GM21825 (cell line): ENCODE measurements at regions not wholly inside any gene's neighbourhood (a gene's known extent, or its start where the extent isn't known, plus 50 kb on each side); places are given as distances from the start of the nearest gene placed in this dataset.

Source experiments
- ATAC-seq: cut with Tn5 transposase; IDR thresholded peaks from one replicate; pipeline ENCODE4 v1.9.1; 2021; ENCODE audit warnings: mild to moderate bottlenecking, moderate library complexity; ENCODE audit not compliant: unreplicated experiment

DNA sequence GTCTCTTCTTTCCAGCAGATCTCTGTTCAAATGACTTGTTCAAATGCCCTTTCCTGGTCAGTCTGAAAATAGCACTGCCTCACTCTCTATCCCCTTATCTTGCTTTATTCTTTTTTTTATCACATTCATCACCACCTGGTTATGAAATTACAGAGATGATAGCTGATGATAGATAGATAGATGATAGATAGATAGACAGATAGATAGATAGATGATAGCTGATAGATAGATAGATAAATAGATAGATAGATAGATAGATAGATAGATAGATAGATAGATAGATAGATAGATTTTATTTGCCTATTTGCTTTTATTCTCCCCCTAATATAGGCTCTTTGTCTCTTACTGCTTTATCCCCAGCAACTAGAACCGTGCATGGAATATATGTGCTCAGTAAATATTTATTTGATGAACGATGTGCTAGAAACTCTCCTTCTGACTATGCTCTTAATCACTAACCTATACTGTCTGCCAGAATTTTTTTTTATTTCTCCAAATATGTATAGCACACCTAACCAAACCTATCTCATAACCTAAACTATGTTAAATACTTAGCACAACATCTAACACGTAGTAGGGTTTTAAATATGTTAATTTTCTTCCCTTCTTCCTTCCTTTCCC lies 372.8 kb upstream of the DUSP10 start:
- ATAC-seq: no peak

DNA sequence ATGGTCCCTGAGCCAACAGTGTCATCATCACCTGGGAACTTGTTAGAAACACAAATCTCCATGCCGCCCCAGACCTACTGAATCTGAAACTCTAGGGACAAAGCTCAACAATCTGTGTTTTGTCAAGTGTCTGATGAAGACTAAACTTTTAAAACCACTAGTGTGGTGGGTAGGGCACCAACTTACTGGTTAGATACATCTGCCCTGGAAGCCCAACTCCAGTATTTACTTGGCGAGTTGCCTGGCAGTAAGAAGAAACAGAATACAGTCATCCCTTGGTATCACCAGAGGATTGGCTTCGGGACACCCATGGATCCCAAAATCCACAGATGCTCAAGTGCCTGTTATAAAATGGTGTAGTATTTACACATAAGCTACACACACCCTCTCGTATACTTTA lies 367.9 kb upstream of the DUSP10 start:
- ATAC-seq: no peak

- ATAC-seq: no peak
Observed at GRCh38 chr1:222107975-222108374, 366.1 kb upstream of the DUSP10 start.

GRCh38 chr1:222107267-222107666 lies 365.4 kb upstream of the DUSP10 start:
- no peak for ATAC-seq

- ATAC-seq: no peak
Observed at GRCh38 chr1:222106377-222106776, 364.5 kb upstream of the DUSP10 start.

GRCh38 chr1:222105861-222106260 lies 364.0 kb upstream of the DUSP10 start:
- ATAC-seq: no peak

GRCh38 chr1:222105393-222105737 lies 363.5 kb upstream of the DUSP10 start:
- ATAC-seq: no peak

DNA sequence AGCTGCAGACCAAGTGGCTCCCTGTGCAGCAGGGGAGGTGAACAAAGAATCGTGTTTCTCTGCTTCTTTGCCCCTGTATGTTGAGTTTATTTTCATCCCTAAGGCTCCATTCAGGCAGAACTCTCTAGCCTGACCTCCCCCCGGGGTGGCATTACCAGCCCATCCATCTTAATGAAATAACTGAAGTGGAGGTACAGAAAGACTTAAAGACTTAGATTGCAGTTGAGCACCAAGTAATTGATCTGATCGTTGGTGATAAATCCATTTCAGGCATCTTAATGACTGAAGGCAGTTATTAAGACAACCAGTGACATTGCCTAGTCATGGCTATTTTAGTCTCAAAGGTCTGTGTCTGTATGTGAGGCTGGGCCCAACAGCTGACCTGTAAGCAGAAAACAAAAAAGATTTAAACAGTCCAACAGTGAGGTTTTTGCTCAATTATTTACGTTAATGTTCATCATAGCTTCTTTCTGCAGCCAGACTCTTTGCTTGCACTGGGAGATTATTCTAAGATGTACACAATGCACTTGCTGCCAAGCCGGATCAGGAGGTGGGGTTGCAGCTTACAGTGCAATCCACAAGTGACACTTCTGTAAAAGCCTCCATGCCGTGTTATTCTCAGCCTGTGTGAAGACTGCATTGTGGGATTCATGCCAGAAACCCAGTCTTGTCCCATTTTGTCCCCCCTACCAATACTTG lies 363.0 kb upstream of the DUSP10 start:
- ATAC-seq: no peak

DNA sequence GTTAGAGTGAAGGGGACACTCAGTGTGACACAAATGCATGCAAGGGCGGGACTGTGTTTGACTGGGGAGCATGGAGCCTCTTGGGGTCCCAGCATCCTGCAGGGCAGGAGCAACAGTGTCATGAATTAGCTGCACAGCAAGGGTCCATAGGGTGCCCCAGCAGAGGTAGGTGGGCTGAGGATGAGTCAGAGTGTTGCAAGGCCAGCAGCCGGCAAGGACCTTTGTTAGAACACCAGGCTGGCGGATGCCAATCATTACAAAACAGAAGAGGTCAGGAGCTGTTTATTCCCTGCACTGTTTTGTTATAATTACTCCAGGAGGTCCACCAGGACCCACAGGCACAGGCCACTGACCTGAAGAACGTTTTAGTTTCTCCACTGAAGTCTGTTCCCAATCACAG lies 362.2 kb upstream of the DUSP10 start:
- ATAC-seq: no peak

GRCh38 chr1:222099746-222100145 lies 357.9 kb upstream of the DUSP10 start:
- ATAC-seq: no peak

DNA sequence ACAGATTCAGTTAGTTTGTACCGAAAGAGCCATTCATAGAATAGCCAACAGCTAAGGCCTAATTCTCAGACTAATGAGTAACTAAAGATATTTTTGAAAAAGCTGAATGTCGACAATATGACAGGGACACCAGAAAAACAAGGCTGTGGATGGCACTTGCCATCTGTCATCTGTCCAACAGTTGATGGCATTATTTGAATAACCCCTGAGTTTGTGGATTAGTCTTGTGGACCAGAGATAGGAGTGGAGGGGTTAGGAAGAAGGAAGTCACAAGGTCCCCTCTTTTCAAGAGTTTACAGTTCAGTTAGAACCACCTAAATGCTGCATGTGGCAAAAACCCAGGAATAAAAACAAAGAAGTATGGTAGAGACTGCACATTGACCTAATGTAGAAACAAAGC lies 356.5 kb upstream of the DUSP10 start:
- no peak for ATAC-seq

- no peak for ATAC-seq
Observed at GRCh38 chr1:222097588-222097987, 355.7 kb upstream of the DUSP10 start.

- no peak for ATAC-seq
Observed at GRCh38 chr1:222096883-222097282, 355.0 kb upstream of the DUSP10 start.

GRCh38 chr1:222096476-222096772 lies 354.5 kb upstream of the DUSP10 start:
- ATAC-seq: no peak

DNA sequence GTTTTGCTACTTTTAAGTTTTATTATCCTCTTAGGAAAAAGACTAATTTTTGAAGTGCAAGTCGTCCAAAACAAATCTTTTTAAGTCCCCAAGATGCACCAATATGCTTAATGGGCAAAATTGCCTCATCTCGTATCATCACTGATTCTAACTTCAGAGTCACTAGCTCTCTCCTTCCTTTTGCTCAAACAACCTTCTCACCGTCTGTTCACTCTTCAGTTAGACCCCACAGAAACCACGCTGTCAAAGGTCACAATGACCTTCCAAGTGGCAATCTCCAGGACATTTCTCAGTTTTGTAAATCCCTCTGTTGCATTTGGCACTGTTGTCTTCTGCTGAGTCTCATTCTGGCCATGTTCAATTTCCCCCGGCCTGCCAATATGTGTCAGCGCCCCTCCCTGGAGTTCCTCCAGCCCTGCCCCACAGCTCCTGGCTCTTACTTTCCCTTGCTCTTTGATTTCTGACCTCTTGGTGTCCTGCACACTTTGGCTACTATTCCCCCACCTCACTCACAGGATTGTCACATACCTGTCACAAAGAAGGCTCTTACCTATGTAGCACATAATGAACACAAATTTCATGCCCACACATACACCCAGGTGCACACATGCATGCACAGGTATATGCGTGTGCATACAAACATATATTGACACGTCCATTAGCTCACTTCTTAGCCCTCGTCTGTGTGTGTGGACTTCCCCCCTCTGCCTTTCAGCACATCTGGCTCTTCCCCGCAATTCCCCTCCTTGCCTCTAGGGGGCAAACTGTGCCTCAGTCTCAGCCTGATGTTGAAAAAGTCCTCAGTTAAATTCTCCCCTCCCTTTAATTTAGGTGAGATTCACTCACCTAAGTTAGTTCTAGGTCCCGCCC lies 354.0 kb upstream of the DUSP10 start:
- peak; percentile 78 for ATAC-seq

DNA sequence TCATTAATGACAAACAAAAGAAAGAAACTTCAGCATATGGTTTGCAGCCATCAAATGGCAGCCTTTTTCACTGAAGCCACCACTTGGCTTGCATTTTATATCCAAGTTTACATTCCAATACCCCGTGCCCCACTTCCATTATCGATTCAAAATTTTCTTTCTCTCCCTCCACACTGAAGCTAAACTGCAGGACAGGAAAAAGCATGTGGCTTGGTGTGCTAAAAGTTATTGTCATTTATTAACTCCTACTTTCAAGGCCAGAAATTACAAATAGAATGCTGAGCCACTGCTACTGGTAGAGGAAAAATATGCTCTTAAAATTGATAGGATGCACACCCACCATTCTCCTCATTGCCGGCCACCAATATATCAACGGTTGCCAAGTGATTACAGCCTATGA lies 351.6 kb upstream of the DUSP10 start:
- no peak for ATAC-seq

DNA sequence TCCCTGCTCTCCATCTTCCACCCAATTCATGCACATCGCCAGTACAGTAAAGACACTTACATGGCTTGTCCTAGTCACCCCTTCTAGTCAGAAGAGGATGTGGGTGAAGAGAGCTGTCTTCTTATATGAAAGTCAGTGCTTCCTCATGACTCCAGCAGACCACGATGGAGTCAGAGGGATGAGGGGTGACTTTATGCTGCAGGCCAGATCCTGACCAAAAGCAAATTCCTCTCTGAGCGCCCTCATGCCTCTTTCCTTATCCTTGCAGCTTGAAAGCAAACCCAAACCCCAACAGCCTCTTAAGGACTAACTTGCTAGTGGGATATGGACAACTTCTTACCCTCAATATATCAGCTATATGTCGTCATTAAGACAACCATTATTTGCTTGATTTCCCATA lies 348.2 kb upstream of the DUSP10 start:
- no peak for ATAC-seq

GRCh38 chr1:222087221-222087920 lies 345.5 kb upstream of the DUSP10 start:
- no peak for ATAC-seq

- ATAC-seq: no peak
Observed at GRCh38 chr1:222084996-222085395, 343.1 kb upstream of the DUSP10 start.

DNA sequence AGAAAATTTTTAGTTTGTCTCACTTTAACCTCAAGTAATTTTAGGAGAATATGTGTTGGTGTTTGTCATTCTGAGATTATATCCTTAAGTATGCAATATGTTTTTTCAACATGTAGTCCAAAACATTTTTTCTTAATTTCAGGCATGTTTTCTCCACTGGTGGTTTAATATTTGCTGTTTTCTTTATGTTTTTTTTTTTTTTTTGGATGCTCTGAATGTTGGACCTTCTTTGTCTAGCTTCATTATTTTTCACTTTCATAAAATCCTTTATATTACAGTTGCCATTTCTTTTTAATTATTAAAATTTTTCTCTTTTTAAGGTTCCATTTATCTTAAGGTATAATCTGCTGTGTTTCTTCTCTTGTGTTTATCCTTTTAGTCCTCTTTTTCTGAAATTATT lies 342.2 kb upstream of the DUSP10 start:
- ATAC-seq: no peak

- ATAC-seq: no peak
Observed at GRCh38 chr1:222081859-222082258, 340.0 kb upstream of the DUSP10 start.

GRCh38 chr1:222079566-222079965 lies 337.7 kb upstream of the DUSP10 start:
- no peak for ATAC-seq
